SK-N-SH treated with all-trans-retinoic acid at 6 μM for 48 hours (cell line): ENCODE measurements at regions not wholly inside any gene's neighbourhood (a gene's known extent, or its start where the extent isn't known, plus 50 kb on each side); places are given as distances from the start of the nearest gene placed in this dataset.
"Not testable (repeated sequence)": the region's sequence is repeated elsewhere in the genome, so short reads cannot be mapped to it uniquely, and the experiment has no call there.

Experiments
- ATAC-seq: fragments of 200-7000 bp; cut with Tn5 transposase; 3 replicates; pipeline ENCODE4 v1.9.1; 2020; ENCODE audit warnings: mild to moderate bottlenecking, moderate library complexity
- ARNTL ChIP-seq: fragments of 450-650 bp; formaldehyde crosslinking; IDR thresholded peaks from 2 replicates; pipeline ENCODE4 v1.5.0; 2020; ENCODE audit warnings: low read depth, mild to moderate bottlenecking, moderate library complexity, borderline replicate concordance
- CREB5 ChIP-seq: fragments of 250-450 bp; sonication (Bioruptor Pico); IDR thresholded peaks from 2 replicates; pipeline ENCODE4 v1.5.1; 2020; ENCODE audit warnings: low read depth, mild to moderate bottlenecking, moderate library complexity
- CSDC2 ChIP-seq: fragments of 250-450 bp; sonication (Bioruptor Pico); IDR thresholded peaks from 2 replicates; pipeline ENCODE4 v1.5.0; 2020; ENCODE audit warnings: mild to moderate bottlenecking, moderate library complexity
- CSRNP3 ChIP-seq: fragments of 250-450 bp; sonication (Bioruptor Pico); IDR thresholded peaks from 2 replicates; pipeline ENCODE4 v1.5.1; 2021; ENCODE audit warnings: mild to moderate bottlenecking, moderate library complexity
- ESRRG ChIP-seq: fragments of 250-450 bp; sonication (Bioruptor Pico); IDR thresholded peaks from 2 replicates; pipeline ENCODE4 v1.6.1; 2021; ENCODE audit warnings: mild to moderate bottlenecking
- GLIS3 ChIP-seq: fragments of 250-450 bp; sonication (Bioruptor Pico); IDR thresholded peaks from 2 replicates; pipeline ENCODE4 v1.5.0; 2020; ENCODE audit warnings: mild to moderate bottlenecking, moderate library complexity
- ISL1 ChIP-seq: fragments of 250-450 bp; sonication (Bioruptor Pico); IDR thresholded peaks from 2 replicates; pipeline ENCODE4 v2.1.2; 2022; ENCODE audit warnings: mild to moderate bottlenecking, moderate library complexity
- OSR1 ChIP-seq: fragments of 250-450 bp; sonication (Bioruptor Pico); IDR thresholded peaks from 2 replicates; pipeline ENCODE4 v1.8.0; 2022; ENCODE audit warnings: moderate library complexity, mild to moderate bottlenecking, inconsistent platforms
- PATZ1 ChIP-seq: fragments of 250-450 bp; sonication (Bioruptor Pico); IDR thresholded peaks from 2 replicates; pipeline ENCODE4 v1.8.0; 2020; ENCODE audit warnings: mild to moderate bottlenecking, moderate library complexity, borderline replicate concordance
- POU6F1 ChIP-seq: fragments of 250-450 bp; sonication (Bioruptor Pico); IDR thresholded peaks from 2 replicates; pipeline ENCODE4 v1.8.0; 2021; ENCODE audit warnings: low read depth, mild to moderate bottlenecking, moderate library complexity, borderline replicate concordance
- PPARA ChIP-seq: fragments of 250-450 bp; sonication (Bioruptor Pico); IDR thresholded peaks from 2 replicates; pipeline ENCODE4 v1.5.0; 2020; ENCODE audit warnings: mild to moderate bottlenecking, borderline replicate concordance
- RARB ChIP-seq: fragments of 250-450 bp; sonication (Bioruptor Pico); IDR thresholded peaks from 2 replicates; pipeline ENCODE4 v1.8.0; 2021; ENCODE audit warnings: mild to moderate bottlenecking, moderate library complexity
- TSHZ2 ChIP-seq: fragments of 250-450 bp; sonication (Bioruptor Pico); IDR thresholded peaks from 2 replicates; pipeline ENCODE4 v1.5.0; 2020; ENCODE audit warnings: mild to moderate bottlenecking, moderate library complexity
- ZC3H10 ChIP-seq: fragments of 250-450 bp; sonication (Bioruptor Pico); IDR thresholded peaks from 2 replicates; pipeline ENCODE4 v1.5.1; 2021; ENCODE audit warnings: mild to moderate bottlenecking, moderate library complexity
- ZFP3 ChIP-seq: fragments of 250-450 bp; sonication (Bioruptor Pico); IDR thresholded peaks from 2 replicates; pipeline ENCODE4 v1.5.0; 2020; ENCODE audit warnings: mild to moderate bottlenecking, moderate library complexity
- ZNF565 ChIP-seq: fragments of 450-650 bp; formaldehyde crosslinking; conservative IDR thresholded peaks from 2 replicates; pipeline ENCODE4 v1.5.0; 2020; ENCODE audit warnings: low read depth, mild to moderate bottlenecking, moderate library complexity
- ZNF8 ChIP-seq: fragments of 450-650 bp; formaldehyde crosslinking; IDR thresholded peaks from 2 replicates; pipeline ENCODE4 v1.5.0; 2020; ENCODE audit warnings: mild to moderate bottlenecking, moderate library complexity

DNA sequence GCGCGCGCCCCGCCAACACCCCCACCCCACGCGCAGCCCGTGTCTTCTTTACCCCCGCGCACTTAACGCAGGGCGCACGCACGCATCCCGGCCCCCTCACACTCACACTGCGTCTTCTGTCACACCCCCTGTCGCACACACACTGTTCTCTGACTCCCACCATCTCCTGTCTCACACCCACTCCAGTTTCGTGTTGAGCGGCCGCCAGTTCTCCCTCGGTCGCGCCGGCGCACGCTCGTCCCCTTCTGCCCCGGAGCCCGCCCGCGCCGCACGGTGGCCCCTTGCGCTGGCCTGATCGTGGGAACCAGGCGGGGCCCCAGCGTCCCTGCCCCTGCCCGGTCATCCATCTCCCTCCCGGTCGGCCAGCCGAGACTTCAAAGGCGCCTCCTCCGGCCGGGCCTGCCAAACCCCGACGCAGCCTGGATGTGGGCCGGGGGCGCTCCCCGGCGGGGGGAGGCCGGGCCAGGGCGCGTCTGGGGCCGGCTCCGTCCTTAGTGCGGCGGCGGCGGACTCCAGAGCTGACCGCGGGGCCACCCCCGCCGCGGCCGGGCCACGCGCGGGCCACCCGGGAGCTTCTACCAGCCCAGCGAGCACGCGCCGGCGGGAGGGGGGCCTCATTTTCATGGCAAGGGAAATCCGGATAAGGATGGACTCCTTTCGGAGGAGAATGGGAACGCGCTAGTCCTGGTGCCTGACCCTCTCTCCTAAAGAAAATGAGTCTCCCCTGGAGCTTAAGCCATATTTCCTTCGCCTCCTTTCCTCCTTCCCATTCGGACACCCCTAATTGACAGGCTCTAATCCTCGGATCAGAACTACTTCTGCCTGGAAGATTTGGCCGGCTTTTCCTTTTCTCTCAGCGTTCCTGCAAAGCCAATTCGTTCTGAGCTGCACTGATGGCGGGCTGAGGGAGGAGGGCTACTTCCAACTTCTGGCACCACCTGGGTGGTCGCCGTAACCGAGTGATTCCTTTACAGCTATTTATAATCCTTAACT is 82.0 kb upstream of the HMGA2 start:
- TF ChIP-seq ZNF8 (CRISPR knock-in tag) (no peak), CREB5 (CRISPR knock-in tag) (no peak), ESRRG (CRISPR knock-in tag) (no peak), POU6F1 (CRISPR knock-in tag) (no peak), PATZ1 (CRISPR knock-in tag) (no peak), ZC3H10 (CRISPR knock-in tag) (no peak), GLIS3 (CRISPR knock-in tag) (no peak), ZNF565 (CRISPR knock-in tag) (no peak)
- ATAC-seq: peak; percentile 62

DNA sequence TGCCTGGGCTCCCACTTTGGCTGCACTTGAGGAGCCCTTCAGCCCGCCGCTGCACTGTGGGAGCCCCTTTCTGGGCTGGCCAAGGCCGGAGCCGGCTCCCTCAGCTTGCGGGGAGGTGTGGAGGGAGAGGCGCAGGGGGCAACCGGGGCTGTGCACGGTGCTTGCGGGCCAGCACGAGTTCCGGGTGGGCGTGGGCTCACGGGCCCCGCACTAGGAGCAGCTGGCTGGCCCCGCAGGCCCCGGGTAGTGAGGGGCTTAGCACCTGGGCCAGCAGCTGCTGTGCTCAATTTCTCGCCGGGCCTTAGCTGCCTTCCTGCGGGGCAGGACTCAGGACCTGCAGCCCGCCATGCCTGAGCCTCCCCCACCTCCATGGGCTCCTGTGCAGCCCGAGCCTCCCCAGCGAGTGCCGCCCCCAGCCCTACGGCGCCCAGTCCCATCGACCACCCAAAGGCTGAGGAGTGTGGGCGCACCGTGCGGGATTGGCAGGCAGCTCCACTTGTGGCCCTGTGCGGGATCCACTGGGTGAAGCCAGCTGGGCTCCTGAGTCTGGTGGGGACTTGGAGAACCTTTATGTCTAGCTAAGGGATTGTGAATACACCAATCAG is 79.9 kb upstream of the HMGA2 start:
- not testable (repeated sequence) for ATAC-seq

GRCh38 chr12:65747338-65747737 is 76.9 kb upstream of the HMGA2 start:
- ATAC-seq: no peak
- no peak for TF ChIP-seq ESRRG (CRISPR knock-in tag)

DNA sequence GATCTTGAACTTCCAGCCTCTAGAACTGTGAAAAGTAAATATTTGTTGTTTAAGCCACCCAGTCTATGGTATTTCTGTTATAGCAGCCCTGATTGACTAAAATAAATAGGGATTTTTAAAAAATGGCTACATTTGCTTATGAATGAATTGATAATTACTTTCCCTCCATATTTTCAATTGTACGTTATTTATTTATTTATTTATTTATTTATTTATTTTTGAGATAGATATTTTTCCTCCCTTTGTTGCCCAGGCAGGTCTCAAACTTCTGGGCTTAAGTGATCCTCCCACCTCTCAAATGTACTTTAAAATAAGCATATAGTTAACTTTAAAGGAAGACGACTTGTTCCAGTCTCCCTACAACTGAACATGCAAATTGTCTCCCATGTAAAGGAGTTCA is 76.0 kb upstream of the HMGA2 start:
- no peak for TF ChIP-seq CSRNP3 (CRISPR knock-in tag)
- no peak for TF ChIP-seq ZNF565 (CRISPR knock-in tag)
- TF ChIP-seq RARB (CRISPR knock-in tag): no peak
- no peak for TF ChIP-seq ARNTL (CRISPR knock-in tag)
- TF ChIP-seq CREB5 (CRISPR knock-in tag): no peak
- no peak for TF ChIP-seq ISL1 (CRISPR knock-in tag)
- no peak for TF ChIP-seq TSHZ2 (CRISPR knock-in tag)
- no peak for TF ChIP-seq ZFP3 (CRISPR knock-in tag)
- no peak for TF ChIP-seq POU6F1 (CRISPR knock-in tag)
- no peak for TF ChIP-seq CSDC2 (CRISPR knock-in tag)
- no peak for TF ChIP-seq PPARA (CRISPR knock-in tag)
- TF ChIP-seq OSR1 (CRISPR knock-in tag): no peak
- ATAC-seq: no peak
